ENCODE measurements at regions not wholly inside any gene's neighbourhood (a gene's known extent, or its start where the extent isn't known, plus 50 kb on each side); places are given as distances from the start of the nearest gene placed in this dataset.
"Not testable (repeated sequence)": the region's sequence is repeated elsewhere in the genome, so short reads cannot be mapped to it uniquely, and the experiment has no call there.

GRCh38 chr5:89842531-89842930 lies 567.0 kb downstream of the CETN3 start:
- DNase-seq, result peak; percentile 9

- DNase-seq, result no peak
Observed at GRCh38 chr5:89840906-89841305, 568.6 kb downstream of the CETN3 start.

GRCh38 chr5:89830691-89831090 lies 578.9 kb downstream of the CETN3 start:
- DNase-seq, result peak; percentile 12

- DNase-seq, result no peak
Observed at GRCh38 chr5:89827960-89828359, 581.6 kb downstream of the CETN3 start.

- DNase-seq, result no peak
Observed at GRCh38 chr5:89827359-89827758, 582.2 kb downstream of the CETN3 start.

- DNase-seq, result no peak
Observed at GRCh38 chr5:89826938-89827337, 582.6 kb downstream of the CETN3 start.

- no peak for DNase-seq
Observed at GRCh38 chr5:89823046-89823445, 586.5 kb downstream of the CETN3 start.

GRCh38 chr5:89817841-89818240 lies 591.7 kb downstream of the CETN3 start:
- no peak for DNase-seq

GRCh38 chr5:89816038-89816437 lies 593.5 kb downstream of the CETN3 start:
- peak; percentile 63 for DNase-seq

- DNase-seq, result not testable (repeated sequence)
Observed at GRCh38 chr5:89800735-89801134, 608.8 kb downstream of the CETN3 start.

- not testable (repeated sequence) for DNase-seq
Observed at GRCh38 chr5:89794504-89794903, 615.1 kb downstream of the CETN3 start.

GRCh38 chr5:89779734-89780133 lies 629.8 kb downstream of the CETN3 start:
- DNase-seq, result not testable (repeated sequence)

- no peak for DNase-seq
Observed at GRCh38 chr5:89777758-89778157, 631.8 kb downstream of the CETN3 start.

- DNase-seq, result peak; percentile 83
Observed at GRCh38 chr5:89769975-89770374, 639.6 kb downstream of the CETN3 start.

- no peak for DNase-seq
Observed at GRCh38 chr5:89759802-89760201, 649.8 kb downstream of the CETN3 start.

- DNase-seq, result no peak
Observed at GRCh38 chr5:89758146-89758545, 651.4 kb downstream of the CETN3 start.

- DNase-seq, result no peak
Observed at GRCh38 chr5:89756955-89757354, 652.6 kb downstream of the CETN3 start.

- DNase-seq, result no peak
Observed at GRCh38 chr5:89755024-89755423, 654.5 kb downstream of the CETN3 start.

- no peak for DNase-seq
Observed at GRCh38 chr5:89735082-89735481, 674.5 kb downstream of the CETN3 start.

- no peak for DNase-seq
Observed at GRCh38 chr5:89733772-89734171, 675.8 kb downstream of the CETN3 start.

- DNase-seq, result peak; percentile 21
Observed at GRCh38 chr5:89729623-89730301, 679.8 kb downstream of the CETN3 start.

GRCh38 chr5:89728750-89729149 lies 680.8 kb downstream of the CETN3 start:
- peak; percentile 26 for DNase-seq

GRCh38 chr5:89728134-89728533 lies 681.4 kb downstream of the CETN3 start:
- DNase-seq, result no peak

GRCh38 chr5:89724379-89725095 lies 685.0 kb downstream of the CETN3 start:
- no peak for DNase-seq
